Glomerular endothelial cell (primary cell): ENCODE measurements at regions not wholly inside any gene's neighbourhood (a gene's known extent, or its start where the extent isn't known, plus 50 kb on each side); places are given as distances from the start of the nearest gene placed in this dataset.

ENCODE experiments used
- DNase-seq: peaks from one replicate; pipeline ENCODE4 v3.0.0-alpha.2; 2011; ENCODE audit warnings: low read depth, low spot score; ENCODE audit errors: extremely low read depth

GRCh38 chr9:36763778-36764177 lies 191.1 kb downstream of the MELK start:
- no peak for DNase-seq

GRCh38 chr9:36764364-36765076 lies 191.8 kb downstream of the MELK start:
- DNase-seq: no peak

- DNase-seq: no peak
These were observed 192.3 kb downstream of the MELK start for GRCh38 chr9:36765077-36765390.

- no peak for DNase-seq
These were observed 193.0 kb downstream of the MELK start for GRCh38 chr9:36765468-36766341.

DNA sequence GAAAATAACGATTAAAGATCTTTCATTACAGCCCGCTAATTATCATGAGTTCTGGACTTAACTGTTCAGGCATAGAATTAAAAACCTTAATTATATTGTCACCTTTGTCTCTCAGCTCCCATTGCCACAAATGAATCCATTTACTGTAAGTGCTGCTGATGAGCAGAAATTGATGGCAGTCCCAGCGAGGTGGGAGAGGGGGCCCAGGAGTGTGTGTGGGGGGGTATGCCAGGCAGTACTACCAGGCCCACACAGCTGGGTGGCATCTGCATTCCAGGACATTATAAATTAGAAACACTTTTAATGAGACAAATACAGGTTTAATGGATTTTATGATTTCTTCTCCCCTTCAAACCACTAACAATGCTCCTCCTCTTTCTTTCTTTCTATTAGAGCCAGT lies 196.0 kb downstream of the MELK start:
- DNase-seq: no peak

GRCh38 chr9:36770025-36770424 lies 197.3 kb downstream of the MELK start:
- DNase-seq: no peak

DNA sequence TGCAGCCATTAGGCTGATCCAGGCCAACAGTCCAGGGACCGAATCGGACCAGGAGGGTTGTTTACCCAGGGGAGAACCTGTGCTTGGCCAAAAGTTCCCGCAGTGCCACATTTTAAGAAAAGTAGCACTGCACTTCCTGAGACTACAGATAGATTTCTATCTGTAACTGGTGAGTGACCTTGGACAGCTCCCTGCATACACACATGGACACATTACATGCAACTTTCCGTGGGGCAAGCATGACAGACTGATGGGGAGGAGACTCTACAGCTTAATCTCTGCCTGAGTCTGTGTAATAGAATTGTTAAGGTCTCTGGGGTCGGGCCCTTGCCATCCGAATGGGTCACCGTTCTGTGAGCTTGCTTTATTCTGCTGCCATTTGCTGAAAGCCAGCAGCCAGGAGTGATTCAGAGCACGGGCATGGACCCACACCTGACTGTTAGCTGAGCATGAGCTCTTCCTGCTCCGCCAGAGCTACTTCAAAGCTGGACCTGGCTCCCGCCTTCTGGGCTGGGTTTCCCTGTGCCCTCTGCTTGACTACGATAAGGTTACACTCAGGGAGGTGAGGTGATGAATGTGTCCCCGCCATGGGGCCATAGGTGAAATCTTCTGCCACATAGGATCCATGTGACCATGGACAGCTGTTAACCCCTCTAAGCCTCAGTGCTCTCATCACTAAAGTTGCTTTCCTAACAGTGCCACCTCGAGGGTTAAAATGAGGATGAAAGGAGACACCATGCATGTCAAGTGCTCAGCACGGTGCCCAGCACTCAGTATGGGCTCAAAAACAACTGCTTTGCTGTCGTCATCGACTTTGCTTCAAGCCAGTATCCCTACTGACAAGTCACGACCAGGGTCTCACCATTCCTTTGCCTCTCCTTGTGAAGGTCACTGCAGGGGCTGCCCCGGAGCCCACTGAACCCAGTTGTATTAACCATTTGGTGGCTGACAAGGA lies 200.0 kb downstream of the MELK start:
- DNase-seq: no peak

- DNase-seq: no peak
These were observed 206.0 kb downstream of the MELK start for GRCh38 chr9:36778682-36779081.

- DNase-seq: no peak
These were observed 206.9 kb downstream of the MELK start for GRCh38 chr9:36779582-36779981.

GRCh38 chr9:36780186-36780585 lies 207.5 kb downstream of the MELK start:
- no peak for DNase-seq

GRCh38 chr9:36781533-36781932 lies 208.8 kb downstream of the MELK start:
- peak; percentile 7 for DNase-seq
